HepG2 (cell line): ENCODE measurements at regions not wholly inside any gene's neighbourhood (a gene's known extent, or its start where the extent isn't known, plus 50 kb on each side); places are given as distances from the start of the nearest gene placed in this dataset.

Experiments used
- ATAC-seq: fragments of 200-7000 bp; cut with Tn5 transposase; 3 replicates; pipeline ENCODE4 v1.9.1; 2020; ENCODE audit warnings: mild to moderate bottlenecking, moderate library complexity
- BruUV-seq: library from RNA; stranded (reverse); fragments of 400-500 nt; replicated peaks from 2 replicates; lab custom pipeline; 2021; lab: Mats Ljungman, UMichigan
- CTCF ChIA-PET: fragments of 300-600 bp; formaldehyde crosslinking; extraction: SDS; loops from one replicate; lab custom pipeline; 2021; ENCODE audit warnings: low total read pairs, inconsistent platforms, low intra/inter-chr PET ratio; lab: Yijun Ruan, JAX
- POLR2A ChIA-PET: fragments of 350-600 bp; sonication (Branson Sonifier 250); formaldehyde crosslinking; loops from one replicate; lab custom pipeline; 2020; ENCODE audit warnings: antibody characterized with exemption, inconsistent platforms; lab: Yijun Ruan, JAX
- DNase-seq: peaks from one replicate; pipeline ENCODE4 v3.0.0-alpha.2; 2015; ENCODE audit warnings: low spot score
- FAIRE-seq: peaks from 3 replicates; lab custom pipeline; 2011; peaks lifted over from hg19 to GRCh38; lab: Jason Lieb, UNC
- H2AFZ ChIP-seq: one replicate; pipeline ENCODE4 v1.6.1; 2011; ENCODE audit warnings: low read length, inconsistent platforms
- H3K27ac ChIP-seq: fragments of 300-600 bp; 3 replicates; pipeline ENCODE4 v1.8.0; 2011; ENCODE audit warnings: mixed run types, mild to moderate bottlenecking, mixed read lengths, low read length, inconsistent platforms; ENCODE audit not compliant: insufficient read depth; ENCODE audit errors: extremely low read length
- H3K27me3 ChIP-seq, 2 experiments: fragments of 200-600 bp in 1 of 2; 2 replicates in 1 of 2; 3 replicates in 1 of 2; pipeline versions ENCODE4 v1.6.0 to v1.8.0; 2011; ENCODE audit warnings: low read length in 2 of 2, mild to moderate bottlenecking in 2 of 2, moderate library complexity in 2 of 2, inconsistent platforms in 1 of 2; ENCODE audit not compliant: insufficient read depth in 2 of 2, control insufficient read depth in 1 of 2
- H3K36me3 ChIP-seq, 2 experiments: fragments of 200-600 bp in 1 of 2; replicated peaks in 1 of 2; 2 replicates in 1 of 2; 3 replicates in 1 of 2; pipeline versions ENCODE4 v1.5.1 to v1.8.0; 2011; ENCODE audit warnings: low read length in 2 of 2, inconsistent platforms in 1 of 2; ENCODE audit not compliant: insufficient read depth in 2 of 2, control insufficient read depth in 1 of 2
- H3K4me1 ChIP-seq: 2 replicates; pipeline ENCODE4 v1.5.1; 2012; ENCODE audit warnings: low read length, inconsistent platforms; ENCODE audit not compliant: insufficient read depth
- H3K4me2 ChIP-seq: 2 replicates; pipeline ENCODE4 v1.6.0; 2011; ENCODE audit warnings: low read depth, low read length, inconsistent platforms
- H3K4me3 ChIP-seq, 3 experiments: fragments of 200-600 bp in 1 of 3; sonication (generic), shearing (Covaris generic) in 1 of 3; replicated peaks in 1 of 3; 2 replicates each; pipeline ENCODE4 v1.5.1; 2011 to 2016; ENCODE audit warnings: low read length in 3 of 3, inconsistent platforms in 2 of 3, low read depth in 2 of 3, mild to moderate bottlenecking in 2 of 3, control low read depth in 1 of 3, mixed read lengths in 1 of 3; ENCODE audit not compliant: insufficient read depth in 1 of 3
- H3K79me2 ChIP-seq: one replicate; pipeline ENCODE4 v1.6.1; 2011; ENCODE audit warnings: low read length, inconsistent platforms; ENCODE audit not compliant: insufficient read depth
- H3K9ac ChIP-seq: 2 replicates; pipeline ENCODE4 v1.6.0; 2011; ENCODE audit warnings: mild to moderate bottlenecking, low read depth, low read length, inconsistent platforms; ENCODE audit not compliant: insufficient read depth
- H3K9me3 ChIP-seq: 2 replicates; pipeline ENCODE4 v1.5.1; 2012; ENCODE audit warnings: mild to moderate bottlenecking, low read length
- H4K20me1 ChIP-seq: 2 replicates; pipeline ENCODE4 v1.6.0; 2011; ENCODE audit warnings: inconsistent platforms, mild to moderate bottlenecking, low read length, moderate library complexity; ENCODE audit not compliant: insufficient read depth
- ARID3A ChIP-seq: IDR thresholded peaks from 2 replicates; pipeline ENCODE4 v1.6.1; 2012; ENCODE audit warnings: low read depth, low read length, improper control_type of control experiment
- CBX5 ChIP-seq: sonication (generic); formaldehyde crosslinking; IDR thresholded peaks from 2 replicates; pipeline ENCODE4 v1.4.0; 2020; ENCODE audit warnings: missing genetic modification reagents, borderline replicate concordance
- DPF2 ChIP-seq: sonication (generic); formaldehyde crosslinking; IDR thresholded peaks from 2 replicates; pipeline ENCODE4 v1.4.0; 2020; ENCODE audit warnings: mild to moderate bottlenecking, low read depth, missing genetic modification reagents, borderline replicate concordance
- LRRFIP1 ChIP-seq: sonication (generic); formaldehyde crosslinking; conservative IDR thresholded peaks from 2 replicates; pipeline ENCODE4 v1.4.0; 2020; ENCODE audit warnings: missing genetic modification reagents
- MYNN ChIP-seq: sonication (generic); formaldehyde crosslinking; IDR thresholded peaks from 2 replicates; pipeline ENCODE4 v1.4.0; 2020; ENCODE audit warnings: mild to moderate bottlenecking, low read depth, missing genetic modification reagents
- NBN ChIP-seq: fragments of 450-650 bp; conservative IDR thresholded peaks from 2 replicates; pipeline ENCODE4 v1.6.1; 2017
- NFAT5 ChIP-seq: sonication (generic); formaldehyde crosslinking; IDR thresholded peaks from 2 replicates; pipeline ENCODE4 v1.4.0; 2020; ENCODE audit warnings: missing genetic modification reagents
- STAT5B ChIP-seq: sonication (generic); formaldehyde crosslinking; IDR thresholded peaks from 2 replicates; pipeline ENCODE4 v1.4.0; 2020; ENCODE audit warnings: missing genetic modification reagents
- SUZ12 ChIP-seq: fragments of 150-350 bp; IDR thresholded peaks from 2 replicates; pipeline ENCODE4 v1.6.1; 2014; ENCODE audit warnings: low read depth, low read length
- TCF7 ChIP-seq: sonication (generic); IDR thresholded peaks from 2 replicates; pipeline ENCODE4 v1.6.1; 2016; ENCODE audit warnings: antibody characterized with exemption, low read depth
- ZBTB1 ChIP-seq: sonication (generic); formaldehyde crosslinking; IDR thresholded peaks from 2 replicates; pipeline ENCODE4 v1.4.0; 2020; ENCODE audit warnings: missing genetic modification reagents, borderline replicate concordance
- ZNF317 ChIP-seq: sonication (generic); formaldehyde crosslinking; IDR thresholded peaks from 2 replicates; pipeline ENCODE4 v1.5.0; 2020; ENCODE audit warnings: mild to moderate bottlenecking, missing genetic modification reagents
- ZNF441 ChIP-seq: sonication (generic); formaldehyde crosslinking; IDR thresholded peaks from 2 replicates; pipeline ENCODE4 v1.7.0; 2021; ENCODE audit warnings: missing genetic modification reagents, borderline replicate concordance
- ZNF841 ChIP-seq: sonication (generic); formaldehyde crosslinking; IDR thresholded peaks from 2 replicates; pipeline ENCODE4 v1.8.1; 2023; ENCODE audit warnings: missing genetic modification reagents, borderline replicate concordance
- ZZZ3 ChIP-seq: sonication (generic); formaldehyde crosslinking; IDR thresholded peaks from 2 replicates; pipeline ENCODE4 v1.4.0; 2020; ENCODE audit warnings: missing genetic modification reagents, mild to moderate bottlenecking, borderline replicate concordance
- in situ Hi-C: cut with HindIII; loops from 2 replicates; pipeline ENCODE4 v1.10.0; 2017; ENCODE audit warnings: low pct_unique_long_range_greater_than_20kb; ENCODE audit not compliant: extremely low pct_ligation_motif_present
- intact Hi-C: fragments of 100-400 bp; cut with micrococcal nuclease; formaldehyde crosslinking; loops from one replicate; pipeline ENCODE4 v1.10.0; 2022; ENCODE audit not compliant: unreplicated experiment

GRCh38 chr10:4357911-4358310, 468.1 kb upstream of the AKR1E2 start:
- Histone ChIP-seq H4K20me1 (no peaks in the 10 kb centered on the region), H3K4me1 (no peaks in the 10 kb centered on the region), H3K9me3 (no peaks in the 10 kb centered on the region), H3K27ac (no peak overlapping the region), H3K79me2 (no peaks in the 10 kb centered on the region), H2AFZ (no peak overlapping the region), H3K4me3 (no peak overlapping the region), H3K9ac (no peak overlapping the region), H3K36me3 (no peaks in the 10 kb centered on the region), H3K4me2 (no peak overlapping the region), H3K27me3 (peaks cover 0 to 8% of the 10 kb centered on the region in 2 experiments; a peak in 1 of 5 replicates)
- CTCF ChIA-PET, result no interaction called here
- BruUV-seq, result no TSS peak
- DNase-seq (no peak), ATAC-seq (no peak), FAIRE-seq (no peak)
- TF ChIP-seq ZNF441 (no peak), NBN (no peak), ZNF317 (CRISPR knock-in tag) (no peak), ZZZ3 (CRISPR knock-in tag) (no peak), STAT5B (no peak), ZBTB1 (CRISPR knock-in tag) (no peak), ZNF841 (no peak), DPF2 (CRISPR knock-in tag) (no peak), TCF7 (no peak), NFAT5 (CRISPR knock-in tag) (no peak), LRRFIP1 (CRISPR knock-in tag) (no peak), MYNN (CRISPR knock-in tag) (no peak), ARID3A (no peak), CBX5 (CRISPR knock-in tag) (no peak), SUZ12 (no peak)
- intact Hi-C loops (loop anchor here (5.0 kb wide), 1 partner anchor 646 kb away; no protein-coding TSS in a partner anchor), in situ Hi-C loops (no loop called here)
- POLR2A ChIA-PET, result no interaction called here
